GM23338 (cell line): ENCODE measurements at regions not wholly inside any gene's neighbourhood (a gene's known extent, or its start where the extent isn't known, plus 50 kb on each side); places are given as distances from the start of the nearest gene placed in this dataset.

ENCODE experiments used
- ATAC-seq: fragments of 200-7000 bp; cut with Tn5 transposase; 3 replicates; pipeline ENCODE4 v1.9.1; 2020
- DNase-seq: peaks from one replicate; pipeline ENCODE4 v3.0.0-alpha.2; 2015; ENCODE audit warnings: low spot score
- H2AFZ ChIP-seq: fragments of 200-600 bp; sonication (generic); 2 replicates; pipeline ENCODE4 v1.8.0; 2016; ENCODE audit warnings: antibody characterized with exemption, mild to moderate bottlenecking, moderate library complexity
- H3F3A ChIP-seq: fragments of 200-600 bp; sonication (generic); replicated peaks from 2 replicates; pipeline ENCODE4 v1.8.0; 2017; ENCODE audit warnings: antibody characterized with exemption, mixed run types, low read depth
- H3K27ac ChIP-seq: fragments of 200-600 bp; sonication (generic); 2 replicates; pipeline ENCODE4 v1.6.1; 2016; ENCODE audit warnings: low read depth
- H3K27me3 ChIP-seq: fragments of 200-600 bp; sonication (generic); 2 replicates; pipeline ENCODE4 v1.8.0; 2016; ENCODE audit warnings: mild to moderate bottlenecking, mixed run types, moderate library complexity; ENCODE audit not compliant: insufficient read depth
- H3K36me3 ChIP-seq: fragments of 200-600 bp; sonication (generic); 2 replicates; pipeline ENCODE4 v1.8.0; 2016; ENCODE audit warnings: mild to moderate bottlenecking; ENCODE audit not compliant: insufficient read depth
- H3K4me1 ChIP-seq: fragments of 200-600 bp; sonication (generic); 2 replicates; pipeline ENCODE4 v1.8.0; 2016; ENCODE audit warnings: mild to moderate bottlenecking, moderate library complexity; ENCODE audit not compliant: insufficient read depth
- H3K4me2 ChIP-seq: fragments of 200-600 bp; sonication (generic); 2 replicates; pipeline ENCODE4 v1.7.1; 2017; ENCODE audit warnings: mixed run types
- H3K4me3 ChIP-seq: fragments of 200-600 bp; sonication (generic); 2 replicates; pipeline ENCODE4 v1.6.1; 2016; ENCODE audit warnings: mixed run types
- H3K79me2 ChIP-seq: fragments of 200-600 bp; sonication (generic); replicated peaks from 2 replicates; pipeline ENCODE4 v1.8.0; 2017; ENCODE audit warnings: mild to moderate bottlenecking; ENCODE audit not compliant: insufficient read depth
- H3K9me2 ChIP-seq: fragments of 200-600 bp; sonication (generic); 2 replicates; pipeline ENCODE4 v1.8.0; 2017; ENCODE audit not compliant: insufficient read depth
- H4K20me1 ChIP-seq: fragments of 200-600 bp; sonication (generic); replicated peaks from 2 replicates; pipeline ENCODE4 v1.8.0; 2017; ENCODE audit warnings: mild to moderate bottlenecking; ENCODE audit not compliant: insufficient read depth
- H3K27ac Mint-ChIP-seq: 2 replicates; pipeline ENCODE4 v1.8.0; 2020; ENCODE audit warnings: inconsistent platforms, mild to moderate bottlenecking, moderate library complexity, mixed read lengths
- H3K27me3 Mint-ChIP-seq: 3 replicates; pipeline ENCODE4 v1.8.0; 2022; ENCODE audit warnings: low read depth, mild to moderate bottlenecking, moderate library complexity, mixed read lengths, inconsistent platforms; ENCODE audit not compliant: insufficient read depth, poor library complexity
- H3K36me3 Mint-ChIP-seq: 3 replicates; pipeline ENCODE4 v1.8.0; 2021; ENCODE audit warnings: low read depth, mild to moderate bottlenecking, inconsistent platforms, moderate library complexity, mixed read lengths
- H3K4me1 Mint-ChIP-seq: 3 replicates; pipeline ENCODE4 v1.8.0; 2020; ENCODE audit warnings: mild to moderate bottlenecking, inconsistent platforms, mixed read lengths
- H3K4me3 Mint-ChIP-seq: 3 replicates; pipeline ENCODE4 v1.8.0; 2021; ENCODE audit warnings: moderate library complexity, mild to moderate bottlenecking, inconsistent platforms, mixed read lengths
- H3K9me3 Mint-ChIP-seq: 3 replicates; pipeline ENCODE4 v1.8.0; 2020; ENCODE audit warnings: moderate library complexity, mild to moderate bottlenecking, inconsistent platforms, mixed read lengths
- JUNB ChIP-seq: IDR thresholded peaks from one replicate; pipeline ENCODE4 v1.6.1; 2016; ENCODE audit warnings: antibody characterized with exemption; ENCODE audit not compliant: unreplicated experiment
- NANOG ChIP-seq: IDR thresholded peaks from 2 replicates; pipeline ENCODE4 v1.6.1; 2016; ENCODE audit warnings: antibody characterized with exemption, borderline replicate concordance
- REST ChIP-seq: IDR thresholded peaks from one replicate; pipeline ENCODE4 v1.6.1; 2018; ENCODE audit warnings: antibody characterized with exemption; ENCODE audit not compliant: unreplicated experiment
- STAT1 ChIP-seq: IDR thresholded peaks from one replicate; pipeline ENCODE4 v1.6.1; 2016; ENCODE audit warnings: antibody characterized with exemption; ENCODE audit not compliant: unreplicated experiment
- TF ChIP-seq, protein P1 (sequence below): fragments of 250-450 bp; sonication (Bioruptor Pico); IDR thresholded peaks from 2 replicates; pipeline ENCODE4 v1.5.0; 2020; ENCODE audit warnings: mild to moderate bottlenecking, moderate library complexity
- TF ChIP-seq, protein P2 (sequence below): IDR thresholded peaks from 2 replicates; pipeline ENCODE4 v1.6.1; 2016; ENCODE audit warnings: antibody characterized with exemption

DNA sequence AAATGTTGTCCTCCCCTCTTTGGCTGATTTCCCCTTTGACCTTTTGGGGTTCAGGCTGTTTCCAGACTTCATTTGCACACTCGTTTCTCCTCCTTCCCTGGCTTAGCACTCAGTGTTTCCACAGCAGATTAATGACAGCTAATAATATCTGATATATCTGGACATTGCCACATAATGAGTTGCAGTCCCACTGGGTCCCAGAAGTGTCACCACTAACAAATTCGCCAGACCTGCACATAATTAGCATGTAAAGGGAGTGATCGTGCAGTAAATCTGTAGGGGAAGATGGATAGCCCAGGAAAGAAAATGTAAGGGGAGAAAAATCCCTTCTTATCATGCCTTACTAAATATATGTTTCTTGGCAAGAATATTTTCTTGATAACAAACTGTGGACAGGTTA, 922.1 kb downstream of the TFAP2A start (continued):
- TF ChIP-seq, protein P1, sequence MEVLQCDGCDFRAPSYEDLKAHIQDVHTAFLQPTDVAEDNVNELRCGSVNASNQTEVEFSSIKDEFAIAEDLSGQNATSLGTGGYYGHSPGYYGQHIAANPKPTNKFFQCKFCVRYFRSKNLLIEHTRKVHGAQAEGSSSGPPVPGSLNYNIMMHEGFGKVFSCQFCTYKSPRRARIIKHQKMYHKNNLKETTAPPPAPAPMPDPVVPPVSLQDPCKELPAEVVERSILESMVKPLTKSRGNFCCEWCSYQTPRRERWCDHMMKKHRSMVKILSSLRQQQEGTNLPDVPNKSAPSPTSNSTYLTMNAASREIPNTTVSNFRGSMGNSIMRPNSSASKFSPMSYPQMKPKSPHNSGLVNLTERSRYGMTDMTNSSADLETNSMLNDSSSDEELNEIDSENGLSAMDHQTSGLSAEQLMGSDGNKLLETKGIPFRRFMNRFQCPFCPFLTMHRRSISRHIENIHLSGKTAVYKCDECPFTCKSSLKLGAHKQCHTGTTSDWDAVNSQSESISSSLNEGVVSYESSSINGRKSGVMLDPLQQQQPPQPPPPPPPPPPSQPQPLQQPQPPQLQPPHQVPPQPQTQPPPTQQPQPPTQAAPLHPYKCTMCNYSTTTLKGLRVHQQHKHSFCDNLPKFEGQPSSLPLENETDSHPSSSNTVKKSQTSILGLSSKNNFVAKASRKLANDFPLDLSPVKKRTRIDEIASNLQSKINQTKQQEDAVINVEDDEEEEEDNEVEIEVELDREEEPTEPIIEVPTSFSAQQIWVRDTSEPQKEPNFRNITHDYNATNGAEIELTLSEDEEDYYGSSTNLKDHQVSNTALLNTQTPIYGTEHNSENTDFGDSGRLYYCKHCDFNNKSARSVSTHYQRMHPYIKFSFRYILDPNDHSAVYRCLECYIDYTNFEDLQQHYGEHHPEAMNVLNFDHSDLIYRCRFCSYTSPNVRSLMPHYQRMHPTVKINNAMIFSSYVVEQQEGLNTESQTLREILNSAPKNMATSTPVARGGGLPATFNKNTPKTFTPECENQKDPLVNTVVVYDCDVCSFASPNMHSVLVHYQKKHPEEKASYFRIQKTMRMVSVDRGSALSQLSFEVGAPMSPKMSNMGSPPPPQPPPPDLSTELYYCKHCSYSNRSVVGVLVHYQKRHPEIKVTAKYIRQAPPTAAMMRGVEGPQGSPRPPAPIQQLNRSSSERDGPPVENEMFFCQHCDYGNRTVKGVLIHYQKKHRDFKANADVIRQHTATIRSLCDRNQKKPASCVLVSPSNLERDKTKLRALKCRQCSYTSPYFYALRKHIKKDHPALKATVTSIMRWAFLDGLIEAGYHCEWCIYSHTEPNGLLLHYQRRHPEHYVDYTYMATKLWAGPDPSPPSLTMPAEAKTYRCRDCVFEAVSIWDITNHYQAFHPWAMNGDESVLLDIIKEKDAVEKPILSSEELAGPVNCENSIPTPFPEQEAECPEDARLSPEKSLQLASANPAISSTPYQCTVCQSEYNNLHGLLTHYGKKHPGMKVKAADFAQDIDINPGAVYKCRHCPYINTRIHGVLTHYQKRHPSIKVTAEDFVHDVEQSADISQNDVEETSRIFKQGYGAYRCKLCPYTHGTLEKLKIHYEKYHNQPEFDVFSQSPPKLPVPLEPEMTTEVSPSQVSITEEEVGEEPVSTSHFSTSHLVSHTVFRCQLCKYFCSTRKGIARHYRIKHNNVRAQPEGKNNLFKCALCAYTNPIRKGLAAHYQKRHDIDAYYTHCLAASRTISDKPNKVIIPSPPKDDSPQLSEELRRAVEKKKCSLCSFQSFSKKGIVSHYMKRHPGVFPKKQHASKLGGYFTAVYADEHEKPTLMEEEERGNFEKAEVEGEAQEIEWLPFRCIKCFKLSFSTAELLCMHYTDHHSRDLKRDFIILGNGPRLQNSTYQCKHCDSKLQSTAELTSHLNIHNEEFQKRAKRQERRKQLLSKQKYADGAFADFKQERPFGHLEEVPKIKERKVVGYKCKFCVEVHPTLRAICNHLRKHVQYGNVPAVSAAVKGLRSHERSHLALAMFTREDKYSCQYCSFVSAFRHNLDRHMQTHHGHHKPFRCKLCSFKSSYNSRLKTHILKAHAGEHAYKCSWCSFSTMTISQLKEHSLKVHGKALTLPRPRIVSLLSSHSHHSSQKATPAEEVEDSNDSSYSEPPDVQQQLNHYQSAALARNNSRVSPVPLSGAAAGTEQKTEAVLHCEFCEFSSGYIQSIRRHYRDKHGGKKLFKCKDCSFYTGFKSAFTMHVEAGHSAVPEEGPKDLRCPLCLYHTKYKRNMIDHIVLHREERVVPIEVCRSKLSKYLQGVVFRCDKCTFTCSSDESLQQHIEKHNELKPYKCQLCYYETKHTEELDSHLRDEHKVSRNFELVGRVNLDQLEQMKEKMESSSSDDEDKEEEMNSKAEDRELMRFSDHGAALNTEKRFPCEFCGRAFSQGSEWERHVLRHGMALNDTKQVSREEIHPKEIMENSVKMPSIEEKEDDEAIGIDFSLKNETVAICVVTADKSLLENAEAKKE, result no peak
- no peak for TF ChIP-seq NANOG
- no peak for TF ChIP-seq STAT1
- TF ChIP-seq, protein P2, sequence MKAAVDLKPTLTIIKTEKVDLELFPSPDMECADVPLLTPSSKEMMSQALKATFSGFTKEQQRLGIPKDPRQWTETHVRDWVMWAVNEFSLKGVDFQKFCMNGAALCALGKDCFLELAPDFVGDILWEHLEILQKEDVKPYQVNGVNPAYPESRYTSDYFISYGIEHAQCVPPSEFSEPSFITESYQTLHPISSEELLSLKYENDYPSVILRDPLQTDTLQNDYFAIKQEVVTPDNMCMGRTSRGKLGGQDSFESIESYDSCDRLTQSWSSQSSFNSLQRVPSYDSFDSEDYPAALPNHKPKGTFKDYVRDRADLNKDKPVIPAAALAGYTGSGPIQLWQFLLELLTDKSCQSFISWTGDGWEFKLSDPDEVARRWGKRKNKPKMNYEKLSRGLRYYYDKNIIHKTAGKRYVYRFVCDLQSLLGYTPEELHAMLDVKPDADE, result no peak

DNA sequence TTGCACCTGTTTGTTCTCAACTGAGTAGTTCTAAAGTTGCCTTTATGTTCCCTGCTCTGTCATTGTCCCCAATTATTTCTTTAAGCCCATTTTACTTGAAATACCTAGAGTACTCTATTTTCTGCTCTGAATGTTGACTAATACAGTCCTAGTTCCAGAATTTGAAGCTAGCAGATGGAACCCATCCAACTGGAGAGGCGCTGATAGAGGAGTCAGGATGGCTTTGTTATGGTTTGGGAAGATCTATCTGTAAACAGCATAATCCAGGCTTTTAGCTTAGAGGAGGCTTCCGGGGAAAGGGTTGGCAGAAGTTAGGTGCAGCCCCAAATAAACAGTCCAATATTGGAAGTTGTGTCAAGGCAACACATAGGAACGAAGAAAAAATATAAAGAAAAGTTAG, 927.7 kb downstream of the TFAP2A start:
- Mint-ChIP-seq H3K27ac (no peak overlapping the region), H3K4me1 (peaks cover 6% of the 10 kb centered on the region; the same call in 2 of the 3 replicates), H3K9me3 (no peaks in the 10 kb centered on the region), H3K4me3 (no peak overlapping the region), H3K36me3 (no peaks in the 10 kb centered on the region), H3K27me3 (no peaks in the 10 kb centered on the region)
- Histone ChIP-seq H3K79me2 (no peaks in the 10 kb centered on the region), H3K4me3 (no peak overlapping the region), H2AFZ (no peak overlapping the region), H4K20me1 (no peaks in the 10 kb centered on the region), H3K4me1 (peaks cover 3% of the 10 kb centered on the region; the same call in 1 of the 2 replicates), H3F3A (no peaks in the 10 kb centered on the region), H3K27me3 (no peaks in the 10 kb centered on the region), H3K9me2 (no peaks in the 10 kb centered on the region), H3K27ac (no peak overlapping the region), H3K36me3 (no peaks in the 10 kb centered on the region), H3K4me2 (no peak overlapping the region)
- no peak for ATAC-seq
- DNase-seq, result no peak
- no peak for TF ChIP-seq REST
- no peak for TF ChIP-seq JUNB
